C4-2B (cell line): ENCODE measurements at regions not wholly inside any gene's neighbourhood (a gene's known extent, or its start where the extent isn't known, plus 50 kb on each side); places are given as distances from the start of the nearest gene placed in this dataset.

Experiments used
- ZFX ChIP-seq: fragments of 450-650 bp; IDR thresholded peaks from 2 replicates; pipeline ENCODE4 v1.6.1; 2017
- TF ChIP-seq, protein P1 (sequence below): fragments of 450-650 bp; conservative IDR thresholded peaks from 2 replicates; pipeline ENCODE4 v1.5.1; 2017; ENCODE audit warnings: mild to moderate bottlenecking

DNA sequence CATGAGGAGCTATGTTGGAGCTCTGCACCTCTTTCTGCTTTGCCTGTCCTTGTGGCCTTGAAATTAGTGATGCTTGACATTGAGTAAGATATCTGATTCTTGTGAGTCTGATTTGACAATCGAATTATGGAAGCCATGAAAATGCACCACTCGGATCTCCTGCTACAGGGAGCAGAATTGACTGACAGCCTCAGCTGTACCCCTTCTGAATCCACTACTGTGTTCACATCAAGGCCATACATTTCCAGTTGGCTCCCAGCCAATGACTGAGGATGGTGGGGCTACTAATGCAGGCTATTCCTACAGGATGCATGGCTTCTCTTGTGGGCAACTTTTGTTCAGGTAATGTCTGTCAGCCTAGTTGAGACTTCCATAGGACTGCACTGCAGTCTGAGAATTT lies 321.9 kb downstream of the REEP3 start:
- TF ChIP-seq, protein P1, sequence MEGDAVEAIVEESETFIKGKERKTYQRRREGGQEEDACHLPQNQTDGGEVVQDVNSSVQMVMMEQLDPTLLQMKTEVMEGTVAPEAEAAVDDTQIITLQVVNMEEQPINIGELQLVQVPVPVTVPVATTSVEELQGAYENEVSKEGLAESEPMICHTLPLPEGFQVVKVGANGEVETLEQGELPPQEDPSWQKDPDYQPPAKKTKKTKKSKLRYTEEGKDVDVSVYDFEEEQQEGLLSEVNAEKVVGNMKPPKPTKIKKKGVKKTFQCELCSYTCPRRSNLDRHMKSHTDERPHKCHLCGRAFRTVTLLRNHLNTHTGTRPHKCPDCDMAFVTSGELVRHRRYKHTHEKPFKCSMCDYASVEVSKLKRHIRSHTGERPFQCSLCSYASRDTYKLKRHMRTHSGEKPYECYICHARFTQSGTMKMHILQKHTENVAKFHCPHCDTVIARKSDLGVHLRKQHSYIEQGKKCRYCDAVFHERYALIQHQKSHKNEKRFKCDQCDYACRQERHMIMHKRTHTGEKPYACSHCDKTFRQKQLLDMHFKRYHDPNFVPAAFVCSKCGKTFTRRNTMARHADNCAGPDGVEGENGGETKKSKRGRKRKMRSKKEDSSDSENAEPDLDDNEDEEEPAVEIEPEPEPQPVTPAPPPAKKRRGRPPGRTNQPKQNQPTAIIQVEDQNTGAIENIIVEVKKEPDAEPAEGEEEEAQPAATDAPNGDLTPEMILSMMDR = no peak
- no peak for TF ChIP-seq ZFX
